ENCODE measurements at regions not wholly inside any gene's neighbourhood (a gene's known extent, or its start where the extent isn't known, plus 50 kb on each side); places are given as distances from the start of the nearest gene placed in this dataset.

GRCh38 chr10:77710759-77711682 lies 73.4 kb upstream of the KCNMA1 start:
- Histone ChIP-seq H3K4me2 (ENCODE audit: low read length) (peak overlapping the region; percentile 51), H3K4me1 (ENCODE audit: control insufficient read depth in 1 of 2, insufficient read depth in 2 of 2, low read length in 2 of 2) (peaks cover 0 to 7% of the 10 kb centered on the region in 2 experiments; a peak in 1 of 4 replicates), H3K27ac (ENCODE audit: low read depth, low read length) (no peak overlapping the region), H3K79me2 (ENCODE audit: insufficient read depth, low read length) (no peaks in the 10 kb centered on the region), H4K20me1 (ENCODE audit: insufficient read depth) (no peaks in the 10 kb centered on the region), H3K4me3 (replicated peaks in 1 of 2; ENCODE audit: low read depth in 1 of 2, low read length in 2 of 2) (no peak overlapping the region), H2AFZ (ENCODE audit: low read depth, low read length, poor library complexity, severe bottlenecking) (no peak overlapping the region), H3K9me3 (ENCODE audit: control insufficient read depth in 1 of 2, insufficient read depth in 1 of 2, low read depth in 1 of 2, low read length in 2 of 2) (no peaks in the 10 kb centered on the region), H3K9me2 (ENCODE audit: insufficient read depth) (no peaks in the 10 kb centered on the region), H3K9ac (ENCODE audit: low read length) (no peak overlapping the region), H3K36me3 (ENCODE audit: control insufficient read depth in 1 of 2, insufficient read depth in 2 of 2, low read length in 2 of 2) (no peaks in the 10 kb centered on the region), H3K27me3 (ENCODE audit: insufficient read depth, low read length) (peaks cover 10% of the 10 kb centered on the region; the same call in 1 of the 2 replicates)
- intact Hi-C loops (cut with micrococcal nuclease): loop anchor here (1.0 to 5.0 kb wide), 2 partner anchors 459 to 537 kb away; no protein-coding TSS in a partner anchor
- peak; percentile 98 for ATAC-seq
- ChIA-PET CTCF (interaction anchor here (0.6 to 7.8 kb wide), 25 partner anchors 9 to 547 kb away, joined by 3 to 50 read pairs (median 5); no protein-coding TSS in a partner anchor), POLR2A (no interaction called here), RAD21 (ENCODE audit: low non-redundant PET in 1 of 2, low total read pairs in 2 of 2, uncharacterized antibody in 2 of 2, unreplicated experiment in 2 of 2) (interaction anchor here (0.8 to 1.1 kb wide), 3 partner anchors 180 to 545 kb away, joined by 3 read pairs; no protein-coding TSS in a partner anchor)
- BruUV-seq (replicated peaks): no TSS peak
- DNase-seq (ENCODE audit: low read depth, low spot score): peak; percentile 6
- TF ChIP-seq YY1 (IDR thresholded peaks at IDR 0.05; ENCODE audit: extremely low read depth, insufficient replicate concordance, low read depth, low read length): no peak
- TF ChIP-seq ATF3 (IDR thresholded peaks at IDR 0.05): no peak
- TF ChIP-seq EGR1 (IDR thresholded peaks at IDR 0.05; ENCODE audit: low read depth): no peak
- TF ChIP-seq RAD21 (IDR thresholded peaks at IDR 0.05; ENCODE audit: low read depth): peak; percentile 82
- no peak for TF ChIP-seq CEBPB (IDR thresholded peaks at IDR 0.05; ENCODE audit: low read depth)
- peak; percentile 67 to 97 (median 90) for TF ChIP-seq CTCF (IDR thresholded peaks at IDR 0.05 in 2 of 3, conservative IDR thresholded peaks at IDR 0.05 in 1 of 3; ENCODE audit: borderline replicate concordance in 1 of 3, insufficient read depth in 1 of 3, low read depth in 2 of 3, low read length in 2 of 3)
- no peak for TF ChIP-seq TCF7L2 (IDR thresholded peaks at IDR 0.05; ENCODE audit: borderline replicate concordance, extremely low read depth, insufficient read depth, insufficient read length)
